ENCODE measurements at regions not wholly inside any gene's neighbourhood (a gene's known extent, or its start where the extent isn't known, plus 50 kb on each side); places are given as distances from the start of the nearest gene placed in this dataset.

GRCh38 chr10:130963786-130964522 lies 347.6 kb downstream of the TCERG1L start:
- no peak for TF ChIP-seq SIN3A (IDR thresholded peaks at IDR 0.05; ENCODE audit: borderline replicate concordance, insufficient read depth, low read depth, low read length)
- no peak for TF ChIP-seq CTCF (IDR thresholded peaks at IDR 0.05)
- TF ChIP-seq POLR2AphosphoS5 (IDR thresholded peaks at IDR 0.05; ENCODE audit: low read depth, low read length) = no peak
- TF ChIP-seq REST (IDR thresholded peaks at IDR 0.05; ENCODE audit: insufficient read depth in 1 of 2, low read depth in 2 of 2, low read length in 1 of 2) = no peak
